WERI-Rb-1 (cell line): ENCODE measurements at regions not wholly inside any gene's neighbourhood (a gene's known extent, or its start where the extent isn't known, plus 50 kb on each side); places are given as distances from the start of the nearest gene placed in this dataset.
"Not testable (repeated sequence)": the region's sequence is repeated elsewhere in the genome, so short reads cannot be mapped to it uniquely, and the experiment has no call there.

Experiments used
- DNase-seq: peaks from one replicate; pipeline ENCODE4 v3.0.0-alpha.2; 2020
- H3K27ac ChIP-seq: fragments of 250-450 bp; sonication (Bioruptor Pico); 2 replicates; pipeline ENCODE4 v1.5.1; 2020; ENCODE audit warnings: mild to moderate bottlenecking, moderate library complexity
- H3K27me3 ChIP-seq: fragments of 250-450 bp; sonication (Bioruptor Pico); 2 replicates; pipeline ENCODE4 v1.5.1; 2021; ENCODE audit warnings: mild to moderate bottlenecking, low read depth, moderate library complexity; ENCODE audit not compliant: insufficient read depth, severe bottlenecking
- H3K36me3 ChIP-seq: fragments of 250-450 bp; sonication (Bioruptor Pico); 2 replicates; pipeline ENCODE4 v1.5.1; 2020; ENCODE audit warnings: mild to moderate bottlenecking, moderate library complexity
- H3K4me3 ChIP-seq: 2 replicates; pipeline ENCODE4 v1.5.1; 2011; ENCODE audit warnings: low read depth, mild to moderate bottlenecking, control low read depth, low read length
- H3K9me3 ChIP-seq: fragments of 250-450 bp; sonication (Bioruptor Pico); 2 replicates; pipeline ENCODE4 v1.5.1; 2021; ENCODE audit warnings: mild to moderate bottlenecking, moderate library complexity; ENCODE audit not compliant: severe bottlenecking
- CTCF ChIP-seq: IDR thresholded peaks from 2 replicates; pipeline ENCODE4 v1.5.1; 2011; ENCODE audit warnings: low read depth, mild to moderate bottlenecking, control low read depth, inconsistent platforms, low read length

DNA sequence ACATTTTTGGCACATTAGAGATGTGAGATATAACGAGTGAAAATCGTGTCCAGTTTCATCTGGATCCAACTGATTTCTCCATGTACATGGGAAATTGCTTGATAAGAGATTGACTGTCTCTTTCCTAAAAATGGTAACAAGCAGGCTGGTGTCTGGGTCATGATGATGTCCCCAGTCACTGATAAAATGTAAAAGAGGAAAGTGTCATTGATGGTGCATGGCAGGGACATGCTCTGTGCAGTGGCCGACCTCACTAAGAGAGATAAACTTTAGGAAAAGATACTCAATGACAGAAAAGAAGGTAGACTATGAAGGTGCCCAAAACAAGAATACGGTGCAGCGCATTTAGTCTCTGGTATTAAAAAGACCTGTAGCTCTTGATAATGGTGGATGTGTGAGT is 1517.5 kb downstream of the RPIA start:
- TF ChIP-seq CTCF, result no peak
- Histone ChIP-seq H3K27ac (no peak overlapping the region), H3K4me3 (no peak overlapping the region), H3K36me3 (no peaks in the 10 kb centered on the region), H3K9me3 (no peaks in the 10 kb centered on the region), H3K27me3 (peaks cover 20% of the 10 kb centered on the region)
- DNase-seq, result no peak

DNA sequence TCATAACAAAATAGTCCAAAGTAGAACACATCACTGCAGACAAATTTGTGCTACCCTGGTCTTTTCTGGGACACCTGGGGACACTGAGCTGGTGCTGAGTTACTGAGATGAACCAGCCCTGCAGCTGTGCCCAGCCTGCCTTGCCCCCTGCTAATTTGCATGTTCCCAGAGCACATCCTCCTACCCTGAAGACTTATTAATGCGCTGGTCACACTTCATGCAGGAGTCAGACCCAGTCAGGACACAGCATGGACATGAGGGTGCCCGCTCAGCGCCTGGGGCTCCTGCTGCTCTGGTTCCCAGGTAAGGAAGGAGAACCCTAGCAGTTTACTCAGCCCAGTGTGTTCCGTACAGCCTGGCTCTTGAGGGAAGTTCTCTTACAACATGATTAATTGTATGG is 1518.3 kb downstream of the RPIA start:
- H3K27me3 ChIP-seq, result peaks cover 17% of the 10 kb centered on the region
- no peak overlapping the region for H3K4me3 ChIP-seq
- no peaks in the 10 kb centered on the region for H3K36me3 ChIP-seq
- DNase-seq, result no peak
- no peak overlapping the region for H3K27ac ChIP-seq
- TF ChIP-seq CTCF, result no peak
- no peaks in the 10 kb centered on the region for H3K9me3 ChIP-seq

DNA sequence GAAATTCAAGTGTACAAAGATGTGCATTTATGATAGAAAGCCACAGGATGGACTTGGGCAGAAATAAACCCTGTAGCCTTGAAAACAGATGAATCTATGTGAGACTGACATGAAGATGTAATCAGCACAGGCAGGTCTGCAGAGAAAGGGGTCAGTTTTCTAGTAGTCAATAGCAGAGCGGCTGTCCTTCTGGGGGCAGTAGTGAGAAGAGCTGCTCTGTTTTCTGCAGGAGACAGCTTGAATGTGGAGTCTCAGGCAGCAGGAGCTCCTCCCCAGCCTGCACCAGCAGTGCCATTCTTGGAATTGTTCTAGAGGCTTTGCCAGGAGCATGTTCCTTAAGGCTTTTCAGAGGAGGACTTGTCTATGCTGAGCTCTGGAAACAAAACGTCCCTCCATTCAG is 1524.4 kb downstream of the RPIA start:
- H3K27me3 ChIP-seq, H3K4me3 ChIP-seq, DNase-seq, H3K27ac ChIP-seq, H3K36me3 ChIP-seq, H3K9me3 ChIP-seq: not testable (repeated sequence)
- 0 out of 2 replicates have a peak, but pooled peaks have one; percentile 19 for TF ChIP-seq CTCF

- H3K9me3 ChIP-seq, H3K4me3 ChIP-seq, H3K36me3 ChIP-seq, H3K27ac ChIP-seq, H3K27me3 ChIP-seq, DNase-seq: not testable (repeated sequence)
Measured at GRCh38 chr2:90216801-90217200, 1525.3 kb downstream of the RPIA start.

DNA sequence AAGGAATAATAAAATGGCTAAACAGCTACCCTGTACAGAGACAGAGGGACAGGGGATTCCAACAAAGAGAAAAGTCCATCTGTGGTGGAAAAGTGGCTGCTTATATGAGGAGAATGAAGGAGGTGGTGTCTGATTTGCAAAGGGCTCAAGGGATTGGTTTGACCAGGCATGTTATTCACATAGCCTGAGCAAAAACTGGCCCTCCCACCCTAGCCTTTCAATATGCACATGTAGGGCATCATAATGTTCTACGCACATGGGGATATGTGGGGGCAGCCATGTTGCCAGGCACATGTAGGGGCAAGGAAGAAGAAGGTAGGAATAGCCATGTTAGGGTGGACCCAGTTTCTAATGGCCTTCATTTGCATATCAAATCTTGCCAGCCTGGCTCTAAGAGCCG is 1527.1 kb downstream of the RPIA start:
- H3K36me3 ChIP-seq, H3K27me3 ChIP-seq, H3K27ac ChIP-seq, DNase-seq, H3K4me3 ChIP-seq, H3K9me3 ChIP-seq: not testable (repeated sequence)

GRCh38 chr2:90220623-90221299 is 1529.3 kb downstream of the RPIA start:
- H3K27me3 ChIP-seq, H3K4me3 ChIP-seq, H3K9me3 ChIP-seq, DNase-seq, H3K36me3 ChIP-seq, H3K27ac ChIP-seq: not testable (repeated sequence)

DNA sequence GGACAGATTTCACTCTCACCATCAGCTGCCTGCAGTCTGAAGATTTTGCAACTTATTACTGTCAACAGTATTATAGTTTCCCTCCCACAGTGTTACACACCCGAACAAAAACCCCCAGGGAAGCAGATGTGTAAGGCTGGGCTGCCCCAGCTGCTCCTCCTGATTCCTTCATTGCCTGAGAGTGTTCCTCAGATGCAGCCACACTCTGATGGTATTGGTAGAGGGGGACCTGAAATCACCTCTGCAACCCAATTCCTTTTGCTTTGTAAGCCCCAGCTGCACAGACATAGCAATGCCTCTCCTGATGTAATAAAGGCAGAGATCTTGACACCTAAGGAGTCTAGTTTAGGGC is 1529.8 kb downstream of the RPIA start:
- no peak for DNase-seq
- H3K27me3 ChIP-seq, result no peaks in the 10 kb centered on the region
- no peak for TF ChIP-seq CTCF
- no peak overlapping the region for H3K4me3 ChIP-seq
- no peaks in the 10 kb centered on the region for H3K9me3 ChIP-seq
- no peak overlapping the region for H3K27ac ChIP-seq
- H3K36me3 ChIP-seq, result no peaks in the 10 kb centered on the region

- H3K36me3 ChIP-seq, DNase-seq, H3K4me3 ChIP-seq, H3K27me3 ChIP-seq, H3K27ac ChIP-seq, H3K9me3 ChIP-seq: not testable (repeated sequence)
Measured at GRCh38 chr2:90224767-90225166, 1533.3 kb downstream of the RPIA start.
